Islet of Langerhans (tissue), 1 donor: ENCODE measurements at regions not wholly inside any gene's neighbourhood (a gene's known extent, or its start where the extent isn't known, plus 50 kb on each side); places are given as distances from the start of the nearest gene placed in this dataset.
"Not testable (repeated sequence)": the region's sequence is repeated elsewhere in the genome, so short reads cannot be mapped to it uniquely, and the experiment has no call there.

Source experiments
- FAIRE-seq: peaks from one replicate; lab custom pipeline; 2011; peaks lifted over from hg19 to GRCh38; lab: Jason Lieb, UNC

- FAIRE-seq, result not testable (repeated sequence)
Observed at GRCh38 chr1:83468336-83468735, 530.6 kb downstream of the TTLL7 start.

DNA sequence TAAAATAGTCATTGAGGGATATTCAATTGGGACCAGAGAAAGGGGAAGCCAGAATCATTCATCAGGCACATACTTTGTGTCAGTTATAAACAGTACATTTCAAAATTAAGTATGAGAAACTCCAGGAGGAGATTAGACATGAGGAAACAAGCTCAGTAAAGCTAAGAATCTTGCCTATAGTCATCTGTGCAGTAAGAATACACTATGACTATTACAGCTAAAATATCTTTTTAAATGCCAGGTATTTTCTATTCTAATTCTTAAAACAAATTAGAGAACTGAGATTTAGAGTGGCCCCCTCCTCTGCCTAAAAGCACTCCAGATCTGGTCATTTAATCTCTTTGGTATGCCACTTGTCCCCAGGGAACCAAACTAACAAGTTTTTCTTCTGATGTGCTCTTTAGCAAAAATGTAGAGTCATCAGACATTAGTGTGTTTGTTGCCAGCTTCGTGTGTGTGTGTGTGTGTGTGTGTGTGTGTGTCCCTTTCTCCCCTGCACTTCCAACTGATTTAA is 541.1 kb downstream of the TTLL7 start:
- FAIRE-seq, result peak; percentile 41

- not testable (repeated sequence) for FAIRE-seq
Observed at GRCh38 chr1:83457281-83457680, 541.7 kb downstream of the TTLL7 start.

DNA sequence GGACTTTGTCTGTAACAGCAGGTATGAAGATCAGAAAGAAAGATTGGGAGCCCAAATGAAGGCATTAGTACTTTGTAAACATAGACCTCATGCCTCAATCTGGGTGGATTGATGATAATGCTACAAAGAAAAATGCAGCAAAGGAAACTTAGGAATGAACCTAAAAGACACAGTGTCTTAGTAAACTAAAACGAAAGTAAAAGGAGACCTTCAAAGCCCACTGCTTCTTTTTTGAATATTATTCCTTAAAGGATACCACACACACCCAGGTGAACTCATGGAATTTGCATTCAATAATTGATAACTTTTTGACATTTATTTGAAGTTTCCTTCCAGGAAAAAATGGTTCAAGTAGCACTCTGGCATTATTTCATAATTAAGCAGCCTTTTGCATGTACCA is 543.2 kb downstream of the TTLL7 start:
- FAIRE-seq, result not testable (repeated sequence)

DNA sequence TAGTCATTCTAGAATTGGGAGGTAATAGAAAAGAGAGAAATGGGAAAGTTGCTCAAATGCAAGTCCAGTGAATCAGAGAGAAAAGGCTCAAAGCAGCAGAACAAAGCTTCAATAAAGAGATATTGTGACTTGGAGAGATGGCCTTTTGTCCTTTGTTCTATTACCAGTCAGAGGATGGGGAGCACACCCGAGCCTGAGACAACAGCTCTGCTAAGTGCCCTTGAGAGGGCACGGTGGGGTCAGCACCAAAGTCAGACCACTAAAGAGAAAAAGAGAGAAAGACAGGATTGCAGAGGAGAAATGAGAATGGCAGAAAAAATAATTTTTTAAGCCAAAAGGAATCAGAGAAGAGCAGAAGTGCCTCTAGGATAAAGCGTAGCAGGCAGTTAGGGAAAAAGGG is 553.1 kb downstream of the TTLL7 start:
- FAIRE-seq, result not testable (repeated sequence)

- not testable (repeated sequence) for FAIRE-seq
Observed at GRCh38 chr1:83442412-83442811, 556.5 kb downstream of the TTLL7 start.

GRCh38 chr1:83440586-83440985 is 558.3 kb downstream of the TTLL7 start:
- FAIRE-seq, result not testable (repeated sequence)

- not testable (repeated sequence) for FAIRE-seq
Observed at GRCh38 chr1:83440021-83440420, 558.9 kb downstream of the TTLL7 start.

DNA sequence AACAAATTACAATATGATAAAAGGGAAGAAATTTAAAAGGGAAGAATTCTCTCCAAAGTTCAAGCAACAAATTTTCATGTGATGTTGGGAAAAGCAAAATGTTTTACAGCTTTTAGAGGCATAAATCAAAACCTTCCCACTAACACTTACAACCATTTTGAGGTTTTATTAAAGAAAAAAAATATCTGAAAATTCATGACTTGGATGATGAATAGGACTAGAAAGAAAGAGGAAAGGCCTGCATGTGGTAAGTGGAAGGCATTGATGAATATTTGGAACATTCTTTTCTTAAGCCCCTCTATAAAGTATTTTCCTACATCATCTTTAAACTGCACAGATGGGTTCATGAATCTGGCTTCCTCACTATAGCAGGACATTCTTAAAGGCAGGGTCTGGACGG is 560.6 kb downstream of the TTLL7 start:
- FAIRE-seq, result not testable (repeated sequence)

- not testable (repeated sequence) for FAIRE-seq
Observed at GRCh38 chr1:83435336-83435735, 563.6 kb downstream of the TTLL7 start.

DNA sequence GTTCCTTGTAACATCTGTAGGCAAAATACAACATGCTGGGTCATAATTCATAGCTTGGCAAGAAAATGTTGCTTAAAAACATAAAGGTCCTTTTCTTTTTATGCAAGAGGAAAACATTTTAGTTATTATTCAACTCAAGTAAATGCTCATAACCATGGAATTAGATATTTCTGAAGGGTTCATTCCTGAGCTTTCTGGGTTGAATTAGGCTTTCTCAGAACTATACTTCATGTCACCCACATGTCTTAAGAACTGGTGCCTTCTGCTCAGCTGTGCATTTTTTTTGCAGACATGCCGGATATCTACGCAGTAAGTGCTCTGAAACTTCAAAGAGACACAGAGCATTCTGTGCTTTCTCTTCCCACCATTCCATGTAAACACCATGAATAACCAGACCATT is 571.4 kb downstream of the TTLL7 start:
- not testable (repeated sequence) for FAIRE-seq

- peak; percentile 41 for FAIRE-seq
Observed at GRCh38 chr1:83423382-83423781, 575.5 kb downstream of the TTLL7 start.

DNA sequence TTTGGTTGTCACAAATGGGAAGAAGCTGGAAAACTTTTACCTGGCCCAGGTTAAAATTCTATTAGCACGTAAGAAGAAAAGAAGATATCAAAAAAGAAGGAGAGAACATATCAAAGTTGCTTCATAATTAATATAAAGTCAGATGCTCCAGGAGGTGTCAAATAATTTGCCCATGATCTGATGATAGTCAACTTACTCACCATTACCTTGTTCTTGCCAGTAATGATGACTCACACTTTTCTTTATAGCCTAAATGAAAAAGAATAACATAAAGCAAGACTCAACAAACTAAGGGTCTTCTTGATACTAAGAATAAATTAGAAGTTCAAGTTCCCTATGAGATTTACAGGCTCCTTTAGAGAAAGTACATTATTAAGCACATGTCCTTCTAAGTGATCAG is 580.4 kb downstream of the TTLL7 start:
- no peak for FAIRE-seq

DNA sequence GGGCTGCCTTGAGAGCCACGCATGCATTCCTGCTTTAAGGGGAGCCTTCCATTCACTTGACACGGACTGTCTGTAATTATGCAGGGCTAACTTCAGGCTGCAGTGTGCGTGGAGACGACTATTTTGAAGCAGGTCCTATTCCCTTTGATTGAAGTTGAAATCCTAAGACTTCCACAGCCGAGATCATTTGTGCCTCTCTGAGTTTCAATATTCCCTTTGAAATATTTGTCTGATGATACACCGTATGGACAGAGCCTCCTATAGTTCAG is 585.2 kb downstream of the TTLL7 start:
- FAIRE-seq, result not testable (repeated sequence)

DNA sequence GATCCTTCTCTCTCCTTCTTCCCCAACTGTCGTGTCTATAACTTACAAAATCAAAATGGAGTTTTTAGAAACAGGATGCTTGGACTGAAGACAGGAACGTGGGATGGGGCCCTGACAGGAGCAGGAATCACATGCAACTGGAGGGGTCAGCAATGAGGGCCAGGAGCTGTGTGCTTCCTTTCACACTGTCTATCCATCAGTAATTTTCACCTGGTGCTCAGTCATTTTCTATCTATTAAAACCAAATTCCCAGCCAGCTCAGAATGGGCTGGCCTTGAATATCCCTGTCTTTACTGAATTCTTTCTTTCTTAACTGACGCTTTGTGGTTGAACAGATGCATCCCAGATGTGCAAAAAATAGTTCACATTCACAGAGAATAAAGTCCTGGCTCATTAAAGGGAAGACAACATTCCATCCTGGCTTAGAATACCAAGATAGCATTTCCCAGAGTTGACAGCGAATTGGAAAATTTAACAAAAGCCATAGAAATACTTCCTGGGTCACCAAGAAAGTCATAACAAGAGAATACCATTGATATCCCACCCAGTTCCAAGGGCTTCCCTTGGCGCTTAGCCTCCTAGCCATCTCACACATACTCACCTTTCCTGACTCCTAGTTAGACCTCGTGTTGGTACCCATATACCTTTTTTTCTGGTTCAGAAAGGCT is 588.1 kb downstream of the TTLL7 start:
- not testable (repeated sequence) for FAIRE-seq

DNA sequence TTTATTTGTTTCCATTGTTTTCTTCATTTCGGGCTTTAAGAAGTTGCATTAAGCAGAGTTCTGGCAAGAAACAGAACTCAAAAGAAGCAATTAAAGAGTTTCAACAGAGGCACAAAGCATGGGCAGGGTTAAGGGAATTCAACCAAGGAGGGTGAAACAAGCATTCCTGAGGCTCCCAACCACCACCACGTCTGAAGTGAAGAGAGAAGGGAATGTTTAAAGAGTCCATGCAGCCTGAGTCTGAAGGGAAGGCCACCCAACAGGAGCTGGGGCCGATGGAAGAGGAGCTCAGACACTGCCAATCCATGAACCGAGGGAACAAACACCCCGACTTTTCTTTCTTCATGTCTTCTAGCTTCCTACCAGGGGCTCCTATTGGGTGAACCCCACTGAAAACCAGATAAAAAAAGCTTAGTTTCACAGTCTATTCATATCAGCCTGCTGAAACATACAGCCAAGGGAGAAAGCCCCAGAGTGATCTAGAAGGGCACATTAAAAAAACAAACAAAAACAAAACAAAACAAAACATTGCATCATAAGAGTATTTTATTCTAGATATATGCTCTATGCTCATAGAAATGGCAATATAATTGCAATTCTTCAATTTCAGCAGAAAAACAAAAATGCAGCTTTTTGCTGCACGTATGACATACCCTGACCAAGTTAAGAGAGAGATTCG is 592.1 kb downstream of the TTLL7 start:
- not testable (repeated sequence) for FAIRE-seq

- not testable (repeated sequence) for FAIRE-seq
Observed at GRCh38 chr1:83405789-83406188, 593.1 kb downstream of the TTLL7 start.

DNA sequence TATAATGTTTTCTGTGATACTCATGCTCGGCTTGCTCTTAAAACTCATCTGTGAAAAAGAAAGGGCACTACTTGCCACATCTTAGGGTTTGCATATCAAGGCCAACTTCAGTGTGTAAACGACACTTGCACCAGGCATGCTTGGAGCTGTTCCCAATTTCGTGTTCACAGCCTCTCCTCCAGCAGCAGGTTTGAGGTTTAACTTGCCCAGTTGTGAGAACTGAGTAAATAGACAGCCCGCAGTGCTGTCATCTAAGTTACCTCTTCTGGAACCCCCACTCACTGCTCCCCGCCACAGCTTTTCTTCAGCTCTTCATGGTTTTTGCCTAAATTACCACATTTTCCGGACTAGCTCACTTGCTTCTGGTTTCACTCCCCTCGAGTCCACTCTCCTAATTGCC is 595.4 kb downstream of the TTLL7 start:
- not testable (repeated sequence) for FAIRE-seq

GRCh38 chr1:83401146-83401545 is 597.8 kb downstream of the TTLL7 start:
- FAIRE-seq, result not testable (repeated sequence)

GRCh38 chr1:83400173-83400572 is 598.8 kb downstream of the TTLL7 start:
- FAIRE-seq, result not testable (repeated sequence)

DNA sequence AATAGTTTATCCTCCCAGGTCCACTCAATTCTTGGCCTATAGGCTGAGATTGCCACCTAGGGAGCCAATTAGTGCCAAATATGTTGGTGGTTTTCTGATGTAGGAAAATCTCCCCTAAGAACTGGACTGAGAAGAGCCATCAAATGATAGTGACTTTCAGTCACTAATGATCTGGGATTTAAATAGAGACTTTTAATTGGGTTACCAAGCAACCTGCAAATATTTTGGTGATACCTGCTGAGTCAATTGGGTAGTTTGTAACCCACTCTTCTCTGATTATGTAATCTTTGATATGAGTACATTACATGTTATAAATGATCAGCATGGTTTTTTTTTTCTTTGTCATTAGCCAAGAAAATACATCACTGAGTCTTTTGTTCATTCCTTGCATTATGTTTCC is 600.8 kb downstream of the TTLL7 start:
- peak; percentile 33 for FAIRE-seq

GRCh38 chr1:83395130-83395529 is 603.8 kb downstream of the TTLL7 start:
- not testable (repeated sequence) for FAIRE-seq

DNA sequence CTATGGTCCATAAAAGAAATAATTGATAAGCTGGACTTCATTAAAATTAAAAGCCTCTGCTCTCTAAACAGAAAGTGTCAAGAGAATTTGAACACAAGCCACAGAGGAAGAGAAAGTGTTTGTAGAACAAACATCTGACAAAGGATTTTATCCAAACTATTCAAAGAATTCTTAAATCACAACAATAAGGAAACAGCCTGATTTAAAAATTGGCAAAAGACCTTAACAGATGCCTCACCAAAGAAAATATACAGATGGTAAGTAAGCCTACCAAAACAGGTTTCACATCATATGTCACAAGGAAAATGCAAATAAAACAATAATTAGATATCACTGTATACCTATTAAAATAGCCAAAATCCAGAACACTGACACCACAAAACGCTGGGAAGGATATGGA is 612.0 kb downstream of the TTLL7 start:
- peak; percentile 51 for FAIRE-seq

DNA sequence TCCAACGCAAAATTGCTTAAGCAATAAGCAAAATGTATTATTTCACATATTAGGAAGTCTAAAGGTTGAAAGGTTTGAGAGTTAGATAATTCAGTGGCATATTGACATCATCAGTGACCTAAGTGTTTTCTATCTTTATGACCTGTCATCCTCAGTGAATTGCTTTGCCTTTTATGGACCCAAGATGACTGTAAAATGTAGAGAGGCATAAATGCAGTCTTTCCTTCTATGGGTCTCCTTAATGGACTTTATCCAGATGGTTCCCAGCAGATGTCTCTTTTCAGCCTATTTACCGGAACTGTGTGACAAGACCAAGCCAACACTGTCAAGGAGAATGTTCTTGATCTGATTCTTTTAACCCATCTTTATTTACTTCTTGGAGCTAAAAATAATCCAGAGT is 615.8 kb downstream of the TTLL7 start:
- not testable (repeated sequence) for FAIRE-seq
